ENCODE measurements at regions not wholly inside any gene's neighbourhood (a gene's known extent, or its start where the extent isn't known, plus 50 kb on each side); places are given as distances from the start of the nearest gene placed in this dataset.

- no peak for TF ChIP-seq POLR2A (IDR thresholded peaks at IDR 0.05)
- no peak for TF ChIP-seq CTCF (IDR thresholded peaks at IDR 0.05 in 8 of 11, conservative IDR thresholded peaks at IDR 0.05 in 3 of 11)
- TF ChIP-seq POLR2AphosphoS5 (IDR thresholded peaks at IDR 0.05): no peak
Observed at GRCh38 chr7:41065663-41066062, 637.2 kb downstream of the INHBA start.
